Fibroblast of lung (primary cell): ENCODE measurements at regions not wholly inside any gene's neighbourhood (a gene's known extent, or its start where the extent isn't known, plus 50 kb on each side); places are given as distances from the start of the nearest gene placed in this dataset.

ENCODE experiments used
- EZH2 ChIP-seq: IDR thresholded peaks from 2 replicates; pipeline ENCODE4 v1.5.1; 2012; ENCODE audit warnings: low read length, control low read depth, mild to moderate bottlenecking; ENCODE audit errors: missing control alignments
- TF ChIP-seq, protein P1 (sequence below), 2 donors: IDR thresholded peaks in 1 of 2; conservative IDR thresholded peaks in 1 of 2; 1 replicate in 1 of 2; 2 replicates in 1 of 2; pipeline ENCODE4 v1.5.1; 2011 to 2012; ENCODE audit warnings: low read length in 2 of 2, control low read depth in 1 of 2, inconsistent platforms in 1 of 2, low read depth in 1 of 2, mild to moderate bottlenecking in 1 of 2

DNA sequence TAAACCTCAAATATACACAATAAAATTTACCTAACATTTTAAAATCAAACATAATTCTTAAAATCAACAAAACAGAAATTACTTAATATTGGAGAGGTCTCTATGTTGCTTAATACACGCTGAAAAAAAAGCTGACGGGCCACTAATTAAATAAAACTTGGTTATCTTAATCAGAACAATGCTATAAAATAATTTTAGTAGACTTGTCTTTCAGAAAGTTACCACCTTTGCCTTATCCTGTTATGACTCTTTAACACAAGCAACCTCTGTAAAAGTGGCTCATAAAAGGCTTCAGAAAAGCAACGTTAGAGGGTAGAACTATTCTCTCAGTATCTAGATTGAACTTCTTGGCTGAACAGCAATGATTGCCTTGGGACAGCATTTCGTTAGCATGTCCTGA, 251.0 kb upstream of the RIOK2 start:
- no peak for TF ChIP-seq EZH2
- TF ChIP-seq, protein P1, sequence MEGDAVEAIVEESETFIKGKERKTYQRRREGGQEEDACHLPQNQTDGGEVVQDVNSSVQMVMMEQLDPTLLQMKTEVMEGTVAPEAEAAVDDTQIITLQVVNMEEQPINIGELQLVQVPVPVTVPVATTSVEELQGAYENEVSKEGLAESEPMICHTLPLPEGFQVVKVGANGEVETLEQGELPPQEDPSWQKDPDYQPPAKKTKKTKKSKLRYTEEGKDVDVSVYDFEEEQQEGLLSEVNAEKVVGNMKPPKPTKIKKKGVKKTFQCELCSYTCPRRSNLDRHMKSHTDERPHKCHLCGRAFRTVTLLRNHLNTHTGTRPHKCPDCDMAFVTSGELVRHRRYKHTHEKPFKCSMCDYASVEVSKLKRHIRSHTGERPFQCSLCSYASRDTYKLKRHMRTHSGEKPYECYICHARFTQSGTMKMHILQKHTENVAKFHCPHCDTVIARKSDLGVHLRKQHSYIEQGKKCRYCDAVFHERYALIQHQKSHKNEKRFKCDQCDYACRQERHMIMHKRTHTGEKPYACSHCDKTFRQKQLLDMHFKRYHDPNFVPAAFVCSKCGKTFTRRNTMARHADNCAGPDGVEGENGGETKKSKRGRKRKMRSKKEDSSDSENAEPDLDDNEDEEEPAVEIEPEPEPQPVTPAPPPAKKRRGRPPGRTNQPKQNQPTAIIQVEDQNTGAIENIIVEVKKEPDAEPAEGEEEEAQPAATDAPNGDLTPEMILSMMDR (conservative IDR thresholded peaks at IDR 0.05 in 1 of 2, IDR thresholded peaks at IDR 0.05 in 1 of 2; ENCODE audit: low read depth in 1 of 2, low read length in 2 of 2) = no peak
